Breast epithelium (tissue), 4 donors: ENCODE measurements at regions not wholly inside any gene's neighbourhood (a gene's known extent, or its start where the extent isn't known, plus 50 kb on each side); places are given as distances from the start of the nearest gene placed in this dataset.

ENCODE experiments used
- DNase-seq, 2 donors: peaks; one replicate each; pipeline ENCODE4 v3.0.0-alpha.2; 2019; ENCODE audit warnings: low spot score in 2 of 2
- H3K27ac ChIP-seq, 2 donors: fragments of 200-600 bp; sonication (generic) in 1 of 2; one replicate each; pipeline ENCODE4 v1.5.1; 2016 to 2019; ENCODE audit warnings: mild to moderate bottlenecking in 1 of 2
- H3K27me3 ChIP-seq, 2 donors: fragments of 200-600 bp; sonication (generic) in 1 of 2; one replicate each; pipeline versions ENCODE4 v1.5.1 to v1.6.0; 2017 to 2019; ENCODE audit warnings: control low read depth in 1 of 2, mild to moderate bottlenecking in 1 of 2
- H3K36me3 ChIP-seq: fragments of 200-600 bp; one replicate; pipeline ENCODE4 v1.5.1; 2019
- H3K4me1 ChIP-seq, 2 donors: fragments of 200-600 bp; sonication (generic); one replicate each; pipeline ENCODE4 v1.5.1; 2016 to 2019; ENCODE audit warnings: control low read depth in 1 of 2
- H3K4me3 ChIP-seq, 3 donors: fragments of 200-600 bp; sonication (generic); 1 replicate in 2 of 3; 2 replicates in 1 of 3; pipeline ENCODE4 v1.5.1; 2016 to 2019; ENCODE audit warnings: mild to moderate bottlenecking in 3 of 3, moderate library complexity in 2 of 3
- H3K9me3 ChIP-seq, 2 donors: fragments of 200-600 bp; sonication (generic) in 1 of 2; one replicate each; pipeline ENCODE4 v1.5.1; 2016 to 2019; ENCODE audit warnings: control low read depth in 1 of 2
- POLR2A ChIP-seq: fragments of 450-650 bp; IDR thresholded peaks from one replicate; pipeline ENCODE4 v1.6.1; 2016; ENCODE audit warnings: antibody characterized with exemption, mild to moderate bottlenecking, moderate library complexity
- POLR2AphosphoS5 ChIP-seq, 3 donors: sonication (generic); formaldehyde crosslinking; IDR thresholded peaks; one replicate each; pipeline ENCODE4 v1.6.1; 2017; ENCODE audit warnings: antibody characterized with exemption in 3 of 3
- intact Hi-C: fragments of 100-400 bp; cut with DNase I; formaldehyde crosslinking; loops from one replicate; pipeline ENCODE4 v1.15.1; 2023; ENCODE audit warnings: low total_unique reads
- TF ChIP-seq, protein P1 (sequence below), 3 donors: fragments of 450-650 bp; IDR thresholded peaks; one replicate each; pipeline ENCODE4 v1.5.1; 2016 to 2017; ENCODE audit warnings: antibody characterized with exemption in 3 of 3, mild to moderate bottlenecking in 3 of 3, moderate library complexity in 3 of 3

DNA sequence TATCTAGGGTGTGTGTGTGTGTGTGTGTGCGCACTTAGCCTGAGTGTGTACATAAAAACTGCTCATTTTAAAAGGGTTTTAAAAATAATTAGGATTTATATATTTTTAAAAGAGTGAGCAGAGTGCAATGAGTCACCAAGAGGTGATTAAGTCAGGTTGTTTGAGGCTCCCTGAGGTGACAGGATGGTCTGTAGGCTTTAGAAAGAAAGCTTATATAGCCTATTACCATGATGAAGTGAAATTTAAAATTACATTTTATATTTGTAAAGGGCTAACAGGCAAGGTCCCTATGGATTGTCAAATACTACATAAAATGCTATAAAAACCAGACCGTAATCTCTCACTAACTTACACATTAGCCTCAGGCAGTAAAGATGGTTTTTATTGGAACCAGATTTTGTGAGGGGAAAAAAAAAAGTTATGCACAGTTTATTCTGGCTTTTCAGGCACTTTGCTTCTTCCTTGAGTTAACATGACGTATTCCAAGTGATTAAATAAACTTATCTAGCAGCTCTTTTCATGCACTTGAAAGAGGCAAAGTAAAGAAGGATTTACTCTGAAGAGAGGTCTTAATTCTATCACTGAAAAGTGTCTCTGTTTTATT, 711.7 kb upstream of the PTBP2 start:
- Histone ChIP-seq H3K4me3 (no peak overlapping the region), H3K36me3 (no peaks in the 10 kb centered on the region), H3K27ac (no peak overlapping the region), H3K4me1 (no peaks in the 10 kb centered on the region), H3K27me3 (no peaks in the 10 kb centered on the region), H3K9me3 (no peaks in the 10 kb centered on the region)
- intact Hi-C loops, result no loop called here
- TF ChIP-seq POLR2AphosphoS5 (IDR thresholded peaks at IDR 0.05) (no peak), POLR2A (no peak)
- TF ChIP-seq, protein P1, sequence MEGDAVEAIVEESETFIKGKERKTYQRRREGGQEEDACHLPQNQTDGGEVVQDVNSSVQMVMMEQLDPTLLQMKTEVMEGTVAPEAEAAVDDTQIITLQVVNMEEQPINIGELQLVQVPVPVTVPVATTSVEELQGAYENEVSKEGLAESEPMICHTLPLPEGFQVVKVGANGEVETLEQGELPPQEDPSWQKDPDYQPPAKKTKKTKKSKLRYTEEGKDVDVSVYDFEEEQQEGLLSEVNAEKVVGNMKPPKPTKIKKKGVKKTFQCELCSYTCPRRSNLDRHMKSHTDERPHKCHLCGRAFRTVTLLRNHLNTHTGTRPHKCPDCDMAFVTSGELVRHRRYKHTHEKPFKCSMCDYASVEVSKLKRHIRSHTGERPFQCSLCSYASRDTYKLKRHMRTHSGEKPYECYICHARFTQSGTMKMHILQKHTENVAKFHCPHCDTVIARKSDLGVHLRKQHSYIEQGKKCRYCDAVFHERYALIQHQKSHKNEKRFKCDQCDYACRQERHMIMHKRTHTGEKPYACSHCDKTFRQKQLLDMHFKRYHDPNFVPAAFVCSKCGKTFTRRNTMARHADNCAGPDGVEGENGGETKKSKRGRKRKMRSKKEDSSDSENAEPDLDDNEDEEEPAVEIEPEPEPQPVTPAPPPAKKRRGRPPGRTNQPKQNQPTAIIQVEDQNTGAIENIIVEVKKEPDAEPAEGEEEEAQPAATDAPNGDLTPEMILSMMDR (IDR thresholded peaks at IDR 0.05), result no peak
- DNase-seq, result no peak

DNA sequence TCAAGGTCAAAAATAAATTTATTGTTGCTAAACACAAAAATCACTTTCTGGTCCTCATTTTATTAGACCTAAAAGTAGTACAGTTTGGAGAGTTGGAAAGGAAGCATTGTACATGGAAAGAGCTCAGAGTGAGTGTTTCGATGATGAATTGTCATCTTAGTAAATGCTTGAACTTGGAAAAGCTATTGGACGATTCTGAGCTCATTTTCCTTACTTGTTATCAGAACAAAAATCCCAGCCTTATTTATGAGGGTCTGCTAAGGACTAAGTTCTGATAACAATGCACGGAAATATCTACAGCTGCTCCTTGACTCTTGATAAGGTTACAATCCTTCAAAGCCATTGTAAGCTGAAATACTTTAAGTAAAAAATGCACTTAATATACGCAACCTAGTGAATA, 710.0 kb upstream of the PTBP2 start:
- Histone ChIP-seq H3K36me3 (no peaks in the 10 kb centered on the region), H3K27ac (no peak overlapping the region), H3K4me3 (no peak overlapping the region), H3K9me3 (no peaks in the 10 kb centered on the region), H3K4me1 (no peaks in the 10 kb centered on the region), H3K27me3 (no peaks in the 10 kb centered on the region)
- DNase-seq, result no peak
- intact Hi-C loops, result no loop called here
- no peak for TF ChIP-seq POLR2A
- no peak for TF ChIP-seq POLR2AphosphoS5 (IDR thresholded peaks at IDR 0.05)
- TF ChIP-seq, protein P1 (IDR thresholded peaks at IDR 0.05), result no peak

DNA sequence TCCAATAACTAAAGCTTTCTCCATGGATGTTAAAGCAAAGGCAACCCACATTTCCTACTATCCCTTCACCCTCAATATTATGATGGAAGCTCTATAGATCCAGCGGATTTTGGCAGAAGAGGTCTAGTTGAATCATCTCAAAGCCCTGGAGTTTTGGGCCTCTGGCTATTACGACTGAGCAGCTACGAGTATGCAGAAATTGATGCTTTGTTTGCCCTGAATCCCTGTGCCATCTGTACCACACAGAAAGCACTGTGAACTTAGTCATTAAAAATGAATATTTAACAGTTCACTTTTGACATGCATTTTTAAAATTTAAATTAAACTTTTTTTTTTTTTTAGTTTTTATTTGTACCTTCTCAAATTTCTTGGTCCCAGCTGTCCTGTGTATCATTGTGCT, 705.4 kb upstream of the PTBP2 start:
- no peaks in the 10 kb centered on the region for H3K27me3 ChIP-seq
- no peak overlapping the region for H3K27ac ChIP-seq
- no peaks in the 10 kb centered on the region for H3K36me3 ChIP-seq
- H3K9me3 ChIP-seq, result no peaks in the 10 kb centered on the region
- no peak for TF ChIP-seq POLR2A
- no peak for TF ChIP-seq POLR2AphosphoS5 (IDR thresholded peaks at IDR 0.05)
- TF ChIP-seq, protein P1 (IDR thresholded peaks at IDR 0.05), result no peak
- DNase-seq, result no peak
- H3K4me3 ChIP-seq, result no peak overlapping the region
- H3K4me1 ChIP-seq, result no peaks in the 10 kb centered on the region
- intact Hi-C loops, result no loop called here

DNA sequence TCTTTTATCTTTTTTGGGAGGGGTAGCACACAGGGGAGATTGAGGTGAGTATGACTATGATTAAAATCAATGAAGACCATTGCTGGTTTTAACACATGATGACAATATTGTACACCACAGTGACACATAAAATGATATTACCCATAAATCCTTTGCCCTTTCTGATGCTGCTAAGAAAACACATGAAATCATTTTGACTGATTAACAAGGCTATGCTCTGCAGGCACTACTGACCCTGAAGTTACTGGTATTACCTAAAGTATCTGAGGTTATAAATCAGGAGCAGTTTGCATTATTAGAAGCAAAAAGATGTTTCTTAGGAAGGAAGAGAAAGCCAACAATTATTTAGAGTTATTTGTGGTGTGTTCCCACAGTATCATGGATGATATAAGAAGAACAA, 701.2 kb upstream of the PTBP2 start:
- intact Hi-C loops, result no loop called here
- H3K4me3 ChIP-seq, result no peak overlapping the region
- H3K4me1 ChIP-seq, result no peaks in the 10 kb centered on the region
- no peak overlapping the region for H3K27ac ChIP-seq
- TF ChIP-seq POLR2A (no peak), POLR2AphosphoS5 (IDR thresholded peaks at IDR 0.05) (no peak)
- TF ChIP-seq, protein P1 (IDR thresholded peaks at IDR 0.05), result no peak
- no peaks in the 10 kb centered on the region for H3K36me3 ChIP-seq
- H3K27me3 ChIP-seq, result no peaks in the 10 kb centered on the region
- DNase-seq, result no peak
- no peaks in the 10 kb centered on the region for H3K9me3 ChIP-seq

DNA sequence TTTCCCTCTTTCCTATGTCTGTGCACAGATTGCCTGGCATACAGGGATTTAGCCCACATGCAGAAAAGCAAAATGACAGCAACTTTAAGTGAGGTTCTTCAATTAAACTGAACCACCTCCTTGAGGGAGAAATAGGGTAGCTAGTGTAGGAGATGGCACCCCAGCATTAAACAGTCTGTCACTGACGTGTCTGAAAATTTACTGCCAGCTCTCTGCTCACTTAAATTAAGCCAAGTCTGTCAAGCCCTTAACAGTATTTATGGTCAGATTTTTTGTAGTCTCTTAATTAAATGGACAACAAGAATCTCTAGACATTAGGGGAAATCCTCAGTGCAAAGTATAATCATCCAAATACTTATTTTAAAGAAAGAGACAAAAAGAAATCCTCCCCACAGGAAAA, 696.5 kb upstream of the PTBP2 start:
- TF ChIP-seq, protein P1 (IDR thresholded peaks at IDR 0.05), result no peak
- intact Hi-C loops, result no loop called here

More for the DNA sequence above, 696.5 kb upstream of the PTBP2 start:
- no peaks in the 10 kb centered on the region for H3K27me3 ChIP-seq
- no peak overlapping the region for H3K27ac ChIP-seq
- DNase-seq, result no peak
- H3K4me3 ChIP-seq, result no peak overlapping the region
- H3K9me3 ChIP-seq, result peaks cover 0 to 5% of the 10 kb centered on the region in 2 donors
- no peaks in the 10 kb centered on the region for H3K36me3 ChIP-seq
- H3K4me1 ChIP-seq, result no peaks in the 10 kb centered on the region
